Aorta (tissue), 5 donors: ENCODE measurements at regions not wholly inside any gene's neighbourhood (a gene's known extent, or its start where the extent isn't known, plus 50 kb on each side); places are given as distances from the start of the nearest gene placed in this dataset.
"Not testable (repeated sequence)": the region's sequence is repeated elsewhere in the genome, so short reads cannot be mapped to it uniquely, and the experiment has no call there.

Experiments
- ATAC-seq: fragments of 200-7000 bp; cut with Tn5 transposase; one replicate; pipeline ENCODE4 v1.9.1; 2022; ENCODE audit warnings: moderate library complexity; ENCODE audit not compliant: low FRiP score
- DNase-seq, 2 donors: peaks; one replicate each; pipeline ENCODE4 v3.0.0-alpha.2; 2020
- H3K27ac ChIP-seq, 2 donors: one replicate each; pipeline ENCODE4 v1.5.1; 2013; ENCODE audit warnings: low read length in 2 of 2, mild to moderate bottlenecking in 2 of 2, moderate library complexity in 2 of 2, control low read depth in 1 of 2, inconsistent platforms in 1 of 2, low read depth in 1 of 2
- H3K27me3 ChIP-seq, 2 donors: one replicate each; pipeline ENCODE4 v1.6.1; 2013; ENCODE audit warnings: control low read depth in 1 of 2, low read length in 1 of 2, mild to moderate bottlenecking in 1 of 2, moderate library complexity in 1 of 2; ENCODE audit not compliant: insufficient read depth in 2 of 2, control insufficient read depth in 1 of 2
- H3K36me3 ChIP-seq, 2 donors: one replicate each; pipeline ENCODE4 v1.6.1; 2013; ENCODE audit warnings: control low read depth in 1 of 2, low read length in 1 of 2, mild to moderate bottlenecking in 1 of 2; ENCODE audit not compliant: insufficient read depth in 2 of 2, control insufficient read depth in 1 of 2
- H3K4me1 ChIP-seq, 2 donors: one replicate each; pipeline ENCODE4 v1.6.1; 2013; ENCODE audit warnings: low read length in 2 of 2, control low read depth in 1 of 2, mild to moderate bottlenecking in 1 of 2, moderate library complexity in 1 of 2; ENCODE audit not compliant: insufficient read depth in 2 of 2, control insufficient read depth in 1 of 2
- H3K4me3 ChIP-seq, 2 donors: one replicate each; pipeline ENCODE4 v1.5.1; 2013; ENCODE audit warnings: low read length in 2 of 2, control low read depth in 1 of 2, mild to moderate bottlenecking in 1 of 2
- H3K9me3 ChIP-seq: one replicate; pipeline ENCODE4 v1.6.1; 2013; ENCODE audit warnings: mild to moderate bottlenecking, low read length; ENCODE audit not compliant: control insufficient read depth
- WGBS, 2 donors: extraction: QIAGEN DNeasy Blood & Tissue Kit; methylation state at CpG; one replicate each; pipeline ENCODE4 v1.1.7; 2013; 5-methylcytosine and 5-hydroxymethylcytosine counted together
- intact Hi-C, 2 donors: fragments of 100-400 bp; cut with DNase I; formaldehyde crosslinking; loops; one replicate each; pipeline versions ENCODE4 v1.14.2 to v1.15.0; 2022
- donor health status: healthy with polysubstance abuse.
- donor health status: Bipolar disorder and iron deficiency.
- donor health status: DM: no; HTN: no; CAD: no.
- donor health status: DM: no; HTN: no; CAD: no.
- donor health status: DM: yes; HTN: yes; CAD: no.

GRCh38 chr4:20026456-20026855, 225.2 kb upstream of the SLIT2 start:
- H3K4me1 ChIP-seq: no peaks in the 10 kb centered on the region
- DNase-seq (no peak), ATAC-seq (no peak)
- H3K36me3 ChIP-seq: no peaks in the 10 kb centered on the region
- 77 to 78% methylated on average over 2 of the region's 2 CpGs for WGBS, 2 donors
- H3K27me3 ChIP-seq: no peaks in the 10 kb centered on the region
- intact Hi-C loops: no loop called here
- no peaks in the 10 kb centered on the region for H3K9me3 ChIP-seq
- H3K27ac ChIP-seq: no peak overlapping the region
- no peak overlapping the region for H3K4me3 ChIP-seq

GRCh38 chr4:20022471-20022870, 229.2 kb upstream of the SLIT2 start:
- Histone ChIP-seq H3K4me1 (no peaks in the 10 kb centered on the region), H3K4me3 (no peak overlapping the region), H3K9me3 (no peaks in the 10 kb centered on the region), H3K27ac (no peak overlapping the region), H3K36me3 (no peaks in the 10 kb centered on the region), H3K27me3 (no peaks in the 10 kb centered on the region)
- intact Hi-C loops: no loop called here
- no peak for DNase-seq
- ATAC-seq: no peak
- 97% methylated on average over 2 of the region's 2 CpGs for WGBS, 2 donors

GRCh38 chr4:20020056-20020455, 231.6 kb upstream of the SLIT2 start:
- no peak overlapping the region for H3K4me3 ChIP-seq
- WGBS, 2 donors: 92 to 94% methylated on average over 2 of the region's 2 CpGs
- no peak for DNase-seq
- no peak overlapping the region for H3K27ac ChIP-seq
- no peaks in the 10 kb centered on the region for H3K27me3 ChIP-seq
- H3K36me3 ChIP-seq: no peaks in the 10 kb centered on the region
- intact Hi-C loops: no loop called here
- H3K9me3 ChIP-seq: no peaks in the 10 kb centered on the region
- H3K4me1 ChIP-seq: no peaks in the 10 kb centered on the region
- no peak for ATAC-seq

GRCh38 chr4:20019310-20020015, 232.2 kb upstream of the SLIT2 start:
- WGBS, 2 donors: 96 to 97% methylated on average over 4 of the region's 4 CpGs
- Histone ChIP-seq H3K36me3 (no peaks in the 10 kb centered on the region), H3K27ac (no peak overlapping the region), H3K9me3 (no peaks in the 10 kb centered on the region), H3K4me1 (no peaks in the 10 kb centered on the region), H3K27me3 (no peaks in the 10 kb centered on the region), H3K4me3 (no peak overlapping the region)
- ATAC-seq: no peak
- DNase-seq: no peak
- intact Hi-C loops: no loop called here

GRCh38 chr4:20017777-20018115, 234.0 kb upstream of the SLIT2 start:
- Histone ChIP-seq H3K9me3 (no peaks in the 10 kb centered on the region), H3K36me3 (no peaks in the 10 kb centered on the region), H3K4me1 (no peaks in the 10 kb centered on the region), H3K27me3 (no peaks in the 10 kb centered on the region), H3K27ac (no peak overlapping the region), H3K4me3 (no peak overlapping the region)
- DNase-seq: no peak
- intact Hi-C loops: no loop called here
- ATAC-seq: no peak
- WGBS, 2 donors: 25 to 42% methylated on average over 3 of the region's 3 CpGs

GRCh38 chr4:20017070-20017776, 234.5 kb upstream of the SLIT2 start:
- Histone ChIP-seq H3K36me3 (no peaks in the 10 kb centered on the region), H3K27ac (no peak overlapping the region), H3K4me1 (no peaks in the 10 kb centered on the region), H3K9me3 (no peaks in the 10 kb centered on the region), H3K4me3 (no peak overlapping the region), H3K27me3 (no peaks in the 10 kb centered on the region)
- ATAC-seq (no peak), DNase-seq (no peak)
- intact Hi-C loops: no loop called here
- 12 to 29% methylated on average over 1 of the region's 1 CpG for WGBS, 2 donors

GRCh38 chr4:20015636-20016224, 236.0 kb upstream of the SLIT2 start:
- intact Hi-C loops: no loop called here
- no peak for DNase-seq
- Histone ChIP-seq H3K27ac (no peak overlapping the region), H3K4me1 (no peaks in the 10 kb centered on the region), H3K9me3 (no peaks in the 10 kb centered on the region), H3K27me3 (no peaks in the 10 kb centered on the region), H3K4me3 (no peak overlapping the region), H3K36me3 (no peaks in the 10 kb centered on the region)
- 6 to 9% methylated on average over 4 of the region's 4 CpGs for WGBS, 2 donors
- ATAC-seq: no peak

- intact Hi-C loops, DNase-seq: not testable (repeated sequence)
- 88% methylated on average over 41 to 52 of the region's 52 CpGs for WGBS, 2 donors
Observed at GRCh38 chr4:20003836-20004558, 247.7 kb upstream of the SLIT2 start.

More at GRCh38 chr4:20003836-20004558, 247.7 kb upstream of the SLIT2 start:
- H3K4me3 ChIP-seq, ATAC-seq, H3K36me3 ChIP-seq, H3K27ac ChIP-seq, H3K9me3 ChIP-seq, H3K27me3 ChIP-seq, H3K4me1 ChIP-seq: not testable (repeated sequence)
